ENCODE measurements at regions not wholly inside any gene's neighbourhood (a gene's known extent, or its start where the extent isn't known, plus 50 kb on each side); places are given as distances from the start of the nearest gene placed in this dataset.

GRCh38 chr9:108607607-108608006 lies 248.2 kb downstream of the ACTL7B start:
- dilution Hi-C loops (cut with HindIII; ENCODE audit: low sequenced_read_pairs, unreplicated experiment) (no loop called here), in situ Hi-C loops (cut with MboI; ENCODE audit: low sequenced_read_pairs) (no loop called here), intact Hi-C loops (cut with micrococcal nuclease) (no loop called here)
- Histone ChIP-seq H2BK5ac (ENCODE audit: low read depth, low read length, poor library complexity, severe bottlenecking) (no peak overlapping the region), H3K9ac (ENCODE audit: low read depth, low read length) (no peak overlapping the region), H2AK9ac (replicated peaks; ENCODE audit: low read depth, low read length, poor library complexity) (no peak overlapping the region), H2AK5ac (ENCODE audit: low read depth, low read length) (no peak overlapping the region), H3K4me2 (ENCODE audit: low read depth, low read length) (no peak overlapping the region), H3K27ac (ENCODE audit: insufficient read depth, low read length) (no peak overlapping the region), H2BK15ac (ENCODE audit: low read depth, low read length) (no peak overlapping the region), H3K4ac (ENCODE audit: low read depth, low read length) (no peak overlapping the region), H3K9me3 (ENCODE audit: control insufficient read depth, insufficient read depth, low read length) (no peaks in the 10 kb centered on the region), H2AFZ (replicated peaks; ENCODE audit: low read length, poor library complexity) (no peak overlapping the region), H3K18ac (ENCODE audit: low read depth, low read length) (no peak overlapping the region), H3K9me1 (ENCODE audit: insufficient read depth, low read length) (no peaks in the 10 kb centered on the region), H4K91ac (ENCODE audit: insufficient read depth, low read depth, low read length) (no peak overlapping the region), H3K36me3 (ENCODE audit: control insufficient read depth, insufficient read depth, low read length) (no peaks in the 10 kb centered on the region), H4K5ac (ENCODE audit: low read depth, low read length) (no peak overlapping the region), H3K79me1 (ENCODE audit: low read depth in 1 of 2, low read length in 2 of 2) (no peaks in the 10 kb centered on the region), H4K20me1 (ENCODE audit: insufficient read depth, low read length) (no peaks in the 10 kb centered on the region), H2BK20ac (ENCODE audit: low read depth, low read length) (no peak overlapping the region), H3K23ac (ENCODE audit: low read depth, low read length) (no peak overlapping the region), H3K56ac (ENCODE audit: extremely low read depth, insufficient read depth, low read length) (no peak overlapping the region), H2BK120ac (ENCODE audit: low read depth, low read length) (no peak overlapping the region), H3K27me3 (ENCODE audit: control insufficient read depth, insufficient read depth, low read length) (no peaks in the 10 kb centered on the region; the same call in 1 of the 2 replicates), H3K4me1 (ENCODE audit: control insufficient read depth, insufficient read depth, low read length) (no peaks in the 10 kb centered on the region), H3K14ac (replicated peaks; ENCODE audit: low read depth, low read length) (no peak overlapping the region), H3K4me3 (ENCODE audit: insufficient read depth, low read depth, low read length) (no peak overlapping the region), H4K8ac (ENCODE audit: low read depth in 2 of 2, low read length in 2 of 2) (no peak overlapping the region)
- POLR2A ChIA-PET (ENCODE audit: unreplicated experiment): no interaction called here
- BruUV-seq (replicated peaks): no TSS peak
- TF ChIP-seq FOS (IDR thresholded peaks at IDR 0.05; ENCODE audit: low read depth, low read length): no peak
- TF ChIP-seq POLR2A (IDR thresholded peaks at IDR 0.05; ENCODE audit: low read depth, low read length): no peak
- CTCF ChIA-PET: interaction anchor here (1.0 kb wide), 1 partner anchor 11 kb away, joined by 3 read pairs; no protein-coding TSS in a partner anchor
- no peak for DNase-seq
- no CpG with 5 or more reads among the region's 4 CpGs for WGBS, 2 experiments (ENCODE audit: extremely low coverage in 2 of 2, insufficient read length in 1 of 2)
- ATAC-seq (ENCODE audit: low read depth): no peak
